Stimulated activated CD4-positive, alpha-beta T cell treated with anti-CD3 and anti-CD28 coated beads, Interleukin-15, amount 100 ng/mL, for 48 hours (primary cell): ENCODE measurements at regions not wholly inside any gene's neighbourhood (a gene's known extent, or its start where the extent isn't known, plus 50 kb on each side); places are given as distances from the start of the nearest gene placed in this dataset.

Experiments
- DNase-seq, 2 donors: peaks; one replicate each; pipeline ENCODE4 v3.0.0-alpha.2; 2020; ENCODE audit warnings: low read depth in 2 of 2

DNA sequence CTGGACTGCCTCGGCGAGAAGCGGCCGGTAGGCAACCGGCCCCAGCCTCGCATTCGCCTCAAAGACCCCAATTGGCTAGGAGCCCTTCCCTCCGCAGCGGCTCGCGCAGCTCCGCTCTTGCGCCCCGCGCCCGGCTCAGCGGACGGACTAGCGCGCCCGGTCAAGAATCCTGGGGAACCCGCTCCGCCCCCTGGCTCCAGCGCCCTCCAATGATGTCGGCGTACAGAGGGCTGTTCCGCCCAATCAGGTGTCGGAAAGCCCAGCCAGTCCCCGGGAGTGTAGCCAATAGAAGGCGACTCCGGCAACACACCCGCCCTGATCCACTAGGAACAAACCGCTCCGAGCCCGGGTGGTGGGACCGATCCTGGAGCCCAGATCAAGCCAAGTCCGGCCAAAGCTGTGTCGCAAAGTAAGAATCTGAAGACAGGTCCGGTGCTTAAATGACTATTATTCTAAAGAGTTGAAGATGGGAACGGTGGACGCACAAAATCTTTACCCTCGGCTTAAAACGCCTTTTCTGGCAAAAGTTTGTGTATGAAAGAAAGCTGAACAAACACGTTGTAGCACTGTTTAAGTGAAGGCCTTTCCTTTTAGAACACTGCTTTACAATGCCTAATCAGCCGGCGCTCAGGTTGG lies 132.2 kb downstream of the OGFRL1 start:
- DNase-seq: peak in 1 of 2 donors; percentile 5

DNA sequence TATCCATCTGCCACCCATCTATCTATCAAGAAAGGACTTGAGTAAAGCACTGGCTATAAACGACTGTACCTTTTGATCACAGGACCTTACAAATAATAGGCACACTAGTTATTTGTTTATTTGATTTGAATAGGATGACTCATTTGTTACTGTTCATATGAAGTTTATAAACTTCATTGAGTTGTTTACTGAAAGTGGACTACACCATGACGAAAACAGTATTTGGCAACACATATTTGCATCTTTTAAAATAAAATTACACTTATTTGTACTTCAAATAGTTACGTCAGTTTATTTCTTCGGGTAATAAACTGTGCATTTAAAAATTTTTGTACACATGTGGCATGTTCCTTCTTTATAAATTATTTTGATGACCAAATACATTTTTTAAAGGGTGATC lies 133.0 kb downstream of the OGFRL1 start:
- no peak for DNase-seq

DNA sequence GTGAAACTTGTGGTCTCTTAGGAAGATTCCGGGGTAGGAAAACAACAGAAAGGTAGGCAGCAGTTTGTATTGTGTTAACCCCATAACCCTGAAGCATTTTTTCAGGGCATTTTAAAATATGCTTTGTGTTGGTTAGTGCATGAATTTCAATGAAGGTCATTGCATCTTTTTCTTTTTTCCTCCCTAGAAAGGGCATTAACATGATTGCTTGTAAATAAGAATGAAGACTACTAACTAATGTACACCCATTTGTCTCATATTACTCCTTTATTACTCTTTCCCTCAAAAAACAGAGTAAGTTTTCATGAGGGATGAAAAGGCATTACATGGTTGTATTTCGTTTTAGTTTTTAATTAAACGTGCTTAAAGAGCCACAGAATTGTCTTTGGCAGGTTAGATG lies 141.4 kb downstream of the OGFRL1 start:
- DNase-seq: no peak

DNA sequence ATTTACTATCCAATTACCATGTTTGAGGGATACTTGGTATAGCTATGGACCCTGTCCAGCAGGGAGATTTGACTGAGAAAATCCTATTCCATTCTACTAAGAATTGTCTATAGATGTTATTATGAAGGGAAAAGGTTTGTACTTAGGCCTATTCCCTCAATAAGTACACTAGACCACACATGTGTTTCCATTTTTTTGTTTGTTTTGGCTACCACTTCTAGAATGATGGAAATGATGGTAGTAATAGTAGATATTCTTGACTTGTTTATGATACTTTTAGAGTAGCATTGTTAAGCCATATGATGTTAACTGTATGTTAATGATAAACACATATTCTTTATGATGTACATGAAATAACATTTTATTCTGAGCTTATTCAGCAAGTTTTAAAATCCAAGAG lies 144.8 kb downstream of the OGFRL1 start:
- no peak for DNase-seq

DNA sequence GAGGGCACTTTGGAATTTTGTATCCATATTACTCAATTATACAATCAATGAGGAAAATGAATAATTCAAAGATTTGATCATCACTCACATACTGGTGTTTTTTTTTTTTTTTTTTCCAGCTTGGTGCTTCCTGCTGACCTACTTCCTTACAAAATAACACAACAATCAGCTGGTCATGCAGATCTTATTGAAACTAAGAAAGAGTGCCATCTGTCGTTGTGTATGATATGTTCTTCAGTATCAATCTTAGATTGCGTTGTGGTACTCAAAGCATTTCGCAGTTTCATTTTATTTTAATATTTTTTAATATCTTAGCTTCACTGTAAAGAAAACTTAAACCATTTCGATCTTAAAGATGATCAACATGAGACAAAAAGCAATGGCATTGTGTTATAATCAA lies 155.6 kb downstream of the OGFRL1 start:
- no peak for DNase-seq

DNA sequence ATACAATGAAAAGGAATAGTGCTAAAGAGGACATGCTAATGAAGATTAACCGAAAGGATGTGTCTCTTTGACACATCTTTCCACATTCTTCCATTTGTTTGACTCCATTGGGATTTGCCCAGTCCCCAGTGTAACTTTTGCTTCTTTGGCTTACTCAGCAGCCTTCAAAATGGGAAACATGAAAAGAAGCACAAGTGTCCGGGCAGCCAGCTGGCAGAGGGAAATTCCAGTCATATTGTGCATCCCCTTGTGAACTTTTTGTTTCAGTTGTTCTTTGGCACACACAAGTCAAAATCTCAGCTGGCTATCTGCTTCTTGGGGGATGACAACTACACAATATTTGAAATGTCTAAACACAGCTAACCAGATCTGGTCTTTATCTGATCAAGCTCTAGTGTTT lies 157.4 kb downstream of the OGFRL1 start:
- DNase-seq: no peak

DNA sequence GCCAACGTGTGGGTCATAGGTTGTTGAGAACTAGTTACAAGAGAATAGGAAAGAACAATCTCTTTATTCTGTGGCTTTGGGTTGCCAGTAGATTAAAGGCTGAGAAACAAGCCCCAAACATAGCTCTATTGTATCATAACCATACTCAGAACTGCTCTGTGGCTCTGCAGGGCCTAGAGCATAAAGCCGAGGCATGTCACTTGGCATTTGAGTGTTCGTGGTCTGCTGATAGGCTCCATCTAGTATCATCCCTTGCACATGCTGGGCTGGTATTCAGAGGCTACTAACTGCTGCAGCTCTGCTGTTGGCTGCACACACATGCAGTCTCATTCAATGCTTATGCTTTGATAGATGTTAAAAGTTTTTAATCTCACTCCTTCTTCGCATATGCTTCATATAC lies 157.9 kb downstream of the OGFRL1 start:
- no peak for DNase-seq

DNA sequence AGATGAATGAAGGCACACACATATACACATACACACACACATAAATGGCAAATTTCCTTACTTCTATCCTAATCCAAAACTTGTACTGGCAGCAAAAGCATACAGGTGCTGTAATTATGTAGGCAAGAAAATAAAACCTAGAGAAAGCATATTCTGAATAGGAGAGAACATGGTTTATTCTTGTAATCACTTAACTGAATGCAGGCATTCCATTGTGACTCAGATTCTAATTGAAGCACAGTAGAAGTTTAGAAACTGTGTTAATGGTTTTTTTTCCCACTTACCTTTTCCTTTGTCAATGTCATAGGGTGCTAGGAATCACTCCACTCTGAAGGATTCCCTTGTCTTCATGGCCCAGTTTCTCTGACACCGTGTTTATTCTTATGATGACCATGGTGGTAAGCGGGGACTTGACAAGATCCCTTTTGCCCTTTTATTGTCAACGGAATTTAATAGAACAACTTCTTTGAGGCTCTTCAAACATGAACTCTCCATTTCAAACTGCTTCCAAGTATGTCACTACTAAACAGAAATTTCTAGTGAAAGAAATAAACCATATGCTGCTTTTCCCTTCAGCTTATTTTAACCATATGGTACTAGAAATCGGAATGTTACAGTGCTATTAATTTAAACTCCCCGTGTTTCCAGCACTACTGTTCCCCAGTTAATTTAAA lies 164.2 kb downstream of the OGFRL1 start:
- no peak for DNase-seq

DNA sequence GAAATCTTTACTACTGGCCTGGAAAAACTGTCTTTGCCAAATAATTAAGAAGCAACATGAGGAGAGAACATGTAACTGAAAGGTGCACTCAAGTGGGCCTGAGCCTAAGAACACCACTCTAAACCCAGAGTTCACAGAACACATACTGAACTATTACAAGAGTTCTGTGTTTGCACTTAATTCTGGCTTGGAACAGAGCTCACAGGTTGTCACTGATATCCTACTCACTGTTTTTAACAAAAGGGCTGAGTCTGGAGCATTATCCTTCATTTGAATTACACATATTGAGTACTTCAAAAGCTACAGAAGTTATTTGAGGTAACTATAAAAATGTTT lies 164.7 kb downstream of the OGFRL1 start:
- DNase-seq: no peak

DNA sequence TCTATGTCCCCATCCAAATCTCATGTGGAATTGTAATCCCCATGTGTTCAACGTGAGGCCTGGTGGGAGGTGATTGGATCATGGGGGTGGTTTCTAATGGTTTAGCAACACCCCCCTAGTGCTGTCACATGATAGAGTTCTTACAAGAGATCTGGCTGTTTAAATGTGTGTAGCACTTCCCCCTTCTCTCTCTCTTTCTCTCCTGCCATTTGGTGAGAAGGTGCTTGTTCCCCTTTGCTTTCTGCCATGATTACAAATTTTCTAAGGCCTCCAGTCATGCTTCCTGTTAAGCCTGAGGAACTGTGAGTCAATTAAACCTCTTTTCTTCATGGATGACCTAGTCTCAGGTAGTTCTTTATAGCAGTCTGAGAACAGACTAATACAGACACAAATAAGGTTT lies 165.4 kb downstream of the OGFRL1 start:
- DNase-seq: no peak

DNA sequence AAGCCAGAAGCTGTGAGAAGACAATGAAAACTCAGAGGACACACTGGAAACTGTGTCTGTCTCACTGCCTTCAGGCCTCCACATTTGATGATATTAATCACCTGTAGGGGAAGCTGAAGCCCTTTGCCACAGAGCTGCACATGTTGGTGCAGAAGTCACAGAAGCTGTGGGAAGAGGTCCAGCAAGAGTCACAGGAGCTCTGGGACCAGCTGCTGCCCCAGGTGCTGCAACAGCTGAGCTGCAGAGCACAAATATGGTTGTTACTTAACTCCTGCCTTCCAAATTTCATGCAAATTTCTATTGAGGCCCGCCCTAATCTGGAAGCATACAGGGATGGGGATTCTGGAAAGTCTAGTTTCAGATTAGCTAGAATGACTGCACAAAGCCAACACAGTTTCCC lies 169.3 kb downstream of the OGFRL1 start:
- DNase-seq: no peak

DNA sequence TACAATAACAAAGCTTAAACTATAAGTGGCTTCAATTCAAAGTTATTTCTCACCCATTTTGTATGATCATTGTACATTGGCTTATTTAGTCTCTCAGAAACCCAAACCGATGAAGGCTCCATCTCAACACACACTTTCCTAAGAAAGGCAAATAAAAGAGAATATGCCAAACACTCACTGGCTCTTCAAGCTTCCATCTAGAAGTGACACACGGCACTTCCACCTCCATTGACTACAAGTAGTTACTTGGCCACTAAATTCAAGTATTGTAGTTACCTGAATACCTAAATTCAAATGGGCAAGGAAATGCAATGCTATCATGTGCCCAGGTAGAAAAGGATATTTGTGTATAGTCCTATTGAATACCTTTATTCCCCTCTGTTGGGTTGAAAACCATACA lies 170.6 kb downstream of the OGFRL1 start:
- DNase-seq: no peak

DNA sequence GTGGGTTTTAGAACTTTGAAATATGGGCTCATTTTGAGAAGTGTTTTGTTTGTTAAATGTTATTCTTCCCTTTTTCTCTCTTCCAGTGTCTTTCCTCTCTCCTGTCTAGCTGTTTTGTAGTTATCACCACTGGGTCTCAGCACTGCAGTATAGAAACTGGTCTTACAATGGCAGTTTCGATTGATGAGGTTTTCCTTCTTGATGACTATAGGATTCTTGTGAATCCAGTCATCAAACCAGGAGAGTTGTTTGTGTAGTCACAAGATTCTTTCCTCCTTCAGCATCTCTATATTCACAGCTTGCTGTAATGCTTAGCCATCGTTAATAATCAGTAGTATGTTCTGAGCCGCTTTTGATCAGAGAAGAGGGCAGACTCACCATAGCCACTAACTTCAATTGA lies 172.3 kb downstream of the OGFRL1 start:
- no peak for DNase-seq

DNA sequence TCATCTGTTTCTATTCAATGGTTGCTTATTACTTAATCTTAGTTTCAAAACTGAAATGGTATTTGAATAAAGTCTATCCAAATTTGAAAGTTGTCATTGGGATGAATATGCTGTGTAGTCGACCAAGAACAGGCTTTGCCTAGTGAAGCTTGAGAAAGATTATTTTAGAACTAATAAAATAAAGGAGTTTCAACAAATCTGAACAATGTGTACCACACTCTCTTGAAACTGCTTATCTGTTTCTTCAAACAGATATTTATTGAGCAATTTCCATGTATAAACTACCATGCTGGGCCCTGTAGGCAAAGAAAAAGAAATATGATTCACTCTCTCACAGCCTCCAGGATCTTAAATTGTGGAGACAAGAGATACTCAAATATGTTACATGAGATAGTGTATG lies 174.4 kb downstream of the OGFRL1 start:
- DNase-seq: no peak

DNA sequence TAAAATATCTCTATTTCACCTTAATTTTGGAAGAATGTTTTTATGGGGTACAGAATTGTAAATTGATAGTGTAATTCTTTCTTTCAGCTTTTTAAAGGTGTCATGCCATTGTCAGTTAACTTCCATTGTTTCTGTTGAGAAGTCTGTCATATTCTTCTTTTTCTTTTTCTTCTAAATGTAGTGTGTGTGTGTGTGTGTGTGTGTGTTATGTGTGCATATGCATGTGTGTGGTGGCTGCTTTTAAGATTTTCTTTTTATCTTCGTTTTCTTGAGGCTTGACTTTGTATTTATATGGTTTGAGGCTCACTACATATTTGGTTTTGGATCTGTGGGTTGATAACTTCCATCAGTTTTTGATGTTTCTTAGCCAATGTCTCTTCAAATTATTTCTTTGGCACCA lies 176.5 kb downstream of the OGFRL1 start:
- DNase-seq: no peak

DNA sequence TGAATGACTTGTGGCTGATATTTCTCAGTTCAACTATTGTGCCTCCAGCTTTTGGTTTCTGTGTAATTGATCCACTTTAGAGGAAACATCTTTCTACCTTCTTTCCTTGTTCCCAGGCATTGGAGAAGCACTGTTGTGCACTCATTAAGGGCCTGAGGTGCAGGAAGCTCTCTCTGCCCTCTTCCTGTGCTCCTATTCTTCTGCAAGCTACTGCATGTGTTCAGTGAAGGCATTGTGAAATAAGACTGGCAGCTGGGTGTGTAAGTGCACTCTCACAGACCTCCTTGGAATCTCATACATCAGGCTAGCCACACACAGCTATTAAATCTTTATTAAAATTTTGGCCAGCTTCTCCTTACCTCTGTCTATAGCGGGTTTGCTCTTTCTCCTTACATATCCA lies 177.8 kb downstream of the OGFRL1 start:
- DNase-seq: no peak

DNA sequence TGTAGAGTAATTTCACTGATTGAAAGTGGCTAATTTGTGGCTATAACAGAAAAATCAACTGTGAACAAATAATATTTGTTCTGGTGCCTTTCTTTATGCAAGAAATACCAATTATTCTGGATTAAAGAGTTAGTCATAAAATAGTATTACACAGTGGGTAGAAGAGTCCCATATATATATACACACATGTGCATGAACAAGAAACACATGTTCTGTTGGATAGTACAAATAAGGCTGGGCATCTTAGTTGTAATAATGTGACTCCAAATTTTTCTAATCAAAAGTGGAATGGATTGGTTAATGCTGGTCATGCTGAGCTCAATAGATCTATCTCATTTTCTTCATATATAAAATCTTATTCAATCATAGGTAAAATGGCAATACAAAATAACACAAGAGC lies 179.4 kb downstream of the OGFRL1 start:
- no peak for DNase-seq

DNA sequence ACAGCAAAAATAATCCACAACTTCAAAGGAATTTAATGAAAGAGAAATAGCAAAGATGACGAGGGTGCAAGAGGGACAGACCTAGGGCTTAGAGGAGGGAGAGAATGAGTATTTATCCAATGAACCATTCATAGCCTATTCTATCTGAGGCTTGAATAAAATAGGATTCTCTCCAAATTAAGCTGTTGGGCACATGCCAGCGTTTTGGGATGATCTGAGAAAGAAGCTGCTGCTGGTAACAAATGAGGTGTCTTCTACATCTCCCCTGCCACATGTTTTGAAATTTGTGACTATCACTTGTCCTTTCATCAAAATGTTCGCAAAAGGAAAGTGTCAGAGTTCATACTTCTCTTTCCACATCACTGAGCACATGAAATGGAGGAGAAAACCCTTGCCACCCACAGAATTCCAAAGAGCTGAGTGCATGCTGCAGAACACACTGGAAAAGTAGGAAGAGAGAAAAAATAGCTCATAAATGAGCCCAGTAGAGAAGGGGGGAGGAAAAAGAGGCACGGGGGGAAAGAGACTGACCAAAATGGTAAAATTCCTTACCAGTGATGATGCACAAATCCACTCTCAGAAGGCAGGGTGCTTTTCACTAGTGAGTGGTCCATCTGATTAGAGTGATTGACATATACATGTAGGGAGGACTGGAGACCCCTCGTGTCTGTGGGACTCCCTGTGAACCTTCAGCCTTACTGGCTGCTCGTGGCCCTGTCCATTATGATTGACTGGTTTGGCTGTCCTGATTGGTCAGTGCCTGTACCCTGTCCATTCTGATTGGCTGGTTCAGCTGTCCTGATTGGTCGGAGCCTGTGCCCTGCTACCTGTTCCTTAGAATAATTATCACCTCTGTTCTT lies 180.5 kb downstream of the OGFRL1 start:
- no peak for DNase-seq

DNA sequence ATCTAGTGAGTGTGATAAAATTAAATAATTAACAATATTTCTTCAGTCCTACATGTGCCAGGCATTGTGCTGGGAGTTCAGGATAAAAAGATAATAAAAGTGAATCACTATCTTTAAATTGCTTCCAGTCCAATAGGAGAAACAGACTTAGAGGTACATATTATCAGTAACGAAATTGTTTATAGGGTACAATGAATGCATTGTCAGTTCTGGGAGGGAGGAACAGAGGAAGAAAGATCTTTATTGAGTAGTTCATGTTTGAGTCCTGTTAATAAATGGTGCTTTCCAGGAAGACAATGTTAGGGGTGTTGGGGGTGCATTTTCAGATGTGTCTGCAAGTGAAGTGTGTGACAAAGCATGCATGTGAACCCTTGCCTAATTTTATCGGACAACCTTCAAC lies 183.1 kb downstream of the OGFRL1 start:
- DNase-seq: no peak

DNA sequence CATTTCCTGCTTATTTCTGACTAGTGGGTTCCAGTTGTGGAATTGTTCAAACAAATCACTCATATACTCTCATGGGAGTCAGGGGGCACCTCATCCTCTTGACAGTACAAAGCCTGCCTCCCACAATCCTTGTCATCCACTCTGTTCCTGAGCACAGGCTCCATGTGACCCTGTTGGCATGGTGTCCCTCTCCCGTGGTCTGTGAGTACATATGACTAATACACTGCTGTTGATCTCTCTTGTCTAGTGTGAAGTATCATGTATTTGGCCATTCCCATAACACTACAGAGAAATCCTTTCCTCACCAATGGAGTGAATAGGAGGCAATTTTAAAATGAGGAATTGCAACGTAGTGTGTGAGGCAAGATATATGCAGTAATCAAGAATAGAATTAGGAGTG lies 185.3 kb downstream of the OGFRL1 start:
- DNase-seq: no peak

DNA sequence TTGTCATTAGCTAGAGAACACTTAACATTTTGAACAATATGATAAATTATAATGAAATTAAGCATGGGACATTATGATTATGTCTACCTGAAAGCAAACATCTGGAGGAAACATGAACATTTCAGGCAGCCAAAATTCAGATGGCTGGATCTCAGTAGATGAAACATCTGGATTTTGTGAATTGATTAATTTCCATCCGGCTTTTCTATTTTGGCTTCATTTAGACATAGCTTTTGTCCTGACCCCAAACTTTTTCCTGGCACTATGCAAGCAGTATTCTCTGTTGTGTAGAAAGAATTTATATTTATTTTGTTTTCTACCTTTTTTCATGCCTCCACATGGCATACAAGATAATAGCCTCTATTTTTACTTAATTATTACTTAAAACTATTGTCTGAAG lies 186.3 kb downstream of the OGFRL1 start:
- DNase-seq: no peak

DNA sequence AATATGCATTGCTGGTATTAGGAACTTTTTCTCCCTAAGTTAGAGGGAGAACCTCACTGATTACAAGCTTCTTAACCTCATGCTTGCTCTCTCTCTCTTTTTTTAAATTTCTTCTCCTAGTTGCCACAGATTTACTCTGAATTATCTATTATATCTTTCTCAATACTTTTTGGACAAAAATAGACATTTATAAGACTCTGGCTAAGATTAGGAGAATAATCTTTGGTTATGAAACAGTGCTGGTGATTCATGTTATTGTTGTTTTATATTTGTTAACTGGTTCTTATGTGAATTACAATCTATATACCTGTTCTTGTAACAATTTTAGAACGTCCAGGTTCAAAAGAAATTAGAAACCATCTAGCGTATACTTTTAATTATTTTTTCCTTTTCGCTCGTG lies 187.8 kb downstream of the OGFRL1 start:
- no peak for DNase-seq

DNA sequence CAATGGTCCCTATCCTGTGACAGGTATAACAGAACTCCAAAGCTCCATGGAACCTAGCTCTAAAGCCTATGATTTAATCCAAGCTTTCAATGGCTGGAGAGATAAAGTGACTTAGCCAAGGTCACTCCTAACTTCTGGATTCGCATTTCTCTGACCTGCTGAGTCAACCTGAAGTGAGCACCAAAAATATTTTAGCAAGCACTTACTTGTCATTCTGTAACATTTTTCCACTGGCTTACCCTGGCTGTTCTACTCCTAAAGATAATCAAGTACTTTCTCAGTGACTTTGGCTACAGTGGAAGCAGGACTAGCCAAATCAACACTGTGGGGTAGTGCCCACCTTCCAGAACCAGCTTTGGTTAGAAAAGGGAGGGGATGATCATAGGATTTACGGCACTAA lies 188.3 kb downstream of the OGFRL1 start:
- DNase-seq: no peak
